ENCODE measurements at regions not wholly inside any gene's neighbourhood (a gene's known extent, or its start where the extent isn't known, plus 50 kb on each side); places are given as distances from the start of the nearest gene placed in this dataset.

DNA sequence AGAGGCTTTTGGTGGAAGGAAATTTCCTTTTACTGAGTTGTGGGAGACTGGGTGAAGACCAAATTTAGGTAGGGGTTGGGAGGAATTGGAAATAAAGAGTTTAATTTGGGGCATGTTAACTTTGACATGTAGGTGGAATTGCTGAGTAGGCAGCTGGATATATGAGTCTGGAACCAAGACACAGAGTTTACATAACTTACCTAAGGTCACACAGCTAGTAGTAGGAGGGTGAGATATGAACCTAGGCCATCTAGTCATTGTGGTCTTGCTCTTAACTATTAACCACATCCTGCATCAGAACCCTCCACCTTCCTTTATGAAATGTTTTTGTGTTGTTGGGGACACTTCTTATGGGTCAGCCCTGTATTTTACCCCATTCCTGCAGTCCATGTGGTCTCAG, 113.1 kb downstream of the ICOS start:
- DNase-seq: peak; percentile 8

DNA sequence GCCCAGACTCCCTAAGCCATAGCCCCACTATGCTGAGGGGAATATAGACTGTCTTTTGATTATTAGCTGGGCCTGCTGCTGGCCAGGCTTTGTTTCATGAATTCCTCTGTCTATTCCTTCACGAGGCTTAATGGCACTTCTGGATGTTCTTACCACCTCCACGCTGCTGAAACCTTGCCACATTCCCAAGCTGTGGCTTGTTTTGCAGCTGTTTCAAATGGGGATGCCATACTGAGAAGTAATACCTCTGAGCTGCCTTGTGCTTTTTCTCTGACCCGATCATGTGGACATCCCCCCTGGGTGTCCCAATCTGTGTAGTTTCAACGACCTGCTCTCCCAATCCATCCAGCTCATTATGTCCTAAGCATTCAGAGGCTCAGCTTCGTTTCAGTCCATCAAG, 114.1 kb downstream of the ICOS start:
- no peak for DNase-seq

DNA sequence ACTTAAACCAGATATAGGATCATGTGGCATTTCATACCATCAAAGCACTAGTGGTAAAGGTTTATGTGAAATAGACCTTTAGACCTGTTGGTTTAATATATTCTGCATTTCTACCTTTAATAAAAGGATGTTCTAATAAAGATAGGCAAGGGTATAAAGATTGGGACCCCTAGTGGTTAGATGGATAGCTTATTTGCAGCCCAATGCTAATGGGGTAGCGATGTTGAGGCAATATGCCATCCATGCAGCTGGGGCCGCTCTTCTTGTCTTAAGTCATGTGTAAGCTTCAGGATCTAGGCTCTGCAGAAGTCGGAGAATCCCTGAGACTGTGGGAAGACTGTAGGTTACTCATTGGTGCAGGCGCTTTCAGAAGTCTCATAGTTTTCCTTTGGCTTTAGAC, 114.9 kb downstream of the ICOS start:
- peak; percentile 39 for DNase-seq

DNA sequence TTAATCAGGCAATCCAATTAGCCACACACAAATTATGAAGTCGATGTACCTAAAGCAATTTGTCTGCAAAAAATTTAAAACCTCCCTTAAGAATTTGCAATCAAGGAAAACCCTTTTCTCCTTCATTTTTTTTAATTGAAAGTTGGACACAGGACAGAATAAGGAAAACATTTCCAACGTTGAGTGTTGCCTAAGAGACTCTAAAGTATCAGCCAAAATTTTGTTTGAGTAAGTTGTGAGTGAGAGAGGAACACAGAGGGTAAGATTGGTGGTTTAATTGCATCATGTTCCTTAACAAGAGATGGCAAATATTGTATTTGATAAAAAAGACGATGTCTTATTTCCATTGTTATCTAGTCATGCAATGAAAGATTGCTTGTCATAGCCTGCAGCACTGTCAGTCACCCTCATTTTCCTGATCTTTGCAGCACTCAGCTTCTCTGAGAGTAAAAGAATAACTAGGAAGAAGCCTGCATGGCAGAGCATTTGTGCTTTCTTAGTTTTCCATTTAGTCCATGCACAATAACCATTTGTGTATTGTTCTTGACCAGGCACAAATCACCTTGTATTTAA, 115.5 kb downstream of the ICOS start:
- no peak for DNase-seq

DNA sequence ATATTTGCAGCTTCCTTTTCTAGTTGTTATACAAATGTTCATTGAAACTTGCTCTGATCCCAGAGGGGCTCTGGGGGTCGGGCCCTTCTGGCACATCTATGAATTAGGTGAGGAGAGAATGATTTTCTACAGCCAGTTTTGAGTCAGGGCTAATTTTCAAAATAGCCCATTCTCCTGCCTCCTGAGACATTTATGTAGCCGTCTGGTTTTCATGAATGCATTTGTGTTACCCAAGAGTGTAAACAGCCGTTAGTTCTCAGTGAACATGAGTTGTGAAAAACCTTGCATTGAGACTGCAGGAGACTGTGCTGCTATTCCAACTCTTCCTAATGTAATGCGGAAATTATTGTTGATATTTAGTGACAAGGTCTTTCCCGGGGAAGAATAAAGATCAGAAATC, 122.5 kb downstream of the ICOS start:
- no peak for DNase-seq

DNA sequence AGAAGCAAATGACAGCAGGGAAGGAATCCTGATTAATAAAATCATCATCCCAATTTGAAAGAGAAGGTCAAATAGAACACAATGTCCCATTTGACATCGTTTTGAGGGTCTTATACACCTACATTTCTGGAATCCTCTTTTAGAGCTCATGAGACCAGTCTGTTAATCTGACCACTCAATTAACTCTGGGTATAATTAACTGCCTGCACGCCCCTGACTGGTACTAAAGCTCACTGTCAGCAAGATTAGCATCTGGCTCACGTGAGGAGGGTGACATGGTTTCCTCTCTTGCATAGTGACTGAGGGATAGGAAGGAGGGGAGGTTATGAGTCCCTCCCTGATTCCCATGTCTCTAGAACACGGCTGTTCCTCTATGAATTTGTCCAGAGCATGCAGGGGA, 124.3 kb downstream of the ICOS start:
- DNase-seq: no peak

DNA sequence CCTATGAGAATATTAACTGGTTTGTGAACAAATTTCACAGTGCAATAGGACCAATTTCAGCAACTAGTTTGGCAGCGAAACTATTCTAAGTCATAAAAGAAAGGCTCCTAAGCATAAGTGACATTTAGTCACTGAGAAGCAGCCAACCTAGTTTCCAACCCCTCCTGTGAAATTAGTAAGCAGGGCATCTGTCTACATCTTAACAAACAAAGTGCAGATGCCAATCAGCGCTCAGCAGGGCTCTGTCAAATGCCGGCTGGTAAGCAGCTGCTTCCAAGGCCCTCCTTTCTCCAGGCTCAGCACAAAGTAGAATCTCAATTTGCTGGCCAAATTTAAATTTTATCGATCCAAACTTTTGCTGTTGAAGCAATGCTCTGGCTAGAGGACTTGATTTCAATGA, 124.7 kb downstream of the ICOS start:
- DNase-seq: no peak

DNA sequence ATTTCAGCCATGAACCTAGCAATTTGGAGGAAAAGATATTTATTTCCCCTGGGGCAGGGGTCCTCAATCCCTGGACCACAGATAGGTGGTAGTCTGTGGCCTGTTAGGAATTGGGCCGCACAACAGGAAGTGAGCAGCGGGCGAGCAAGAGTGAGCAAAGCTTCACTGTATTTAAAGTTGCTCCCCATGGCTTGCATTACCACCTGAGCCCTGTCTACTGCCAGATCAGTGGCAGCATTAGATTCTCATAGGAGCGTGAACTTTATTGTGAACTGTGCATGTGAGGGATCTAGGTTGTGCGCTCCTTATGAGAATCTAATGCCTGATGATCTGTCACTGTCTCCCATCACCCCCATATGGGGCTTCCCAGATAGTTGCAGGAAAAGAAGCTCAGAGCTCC, 127.6 kb downstream of the ICOS start:
- no peak for DNase-seq

DNA sequence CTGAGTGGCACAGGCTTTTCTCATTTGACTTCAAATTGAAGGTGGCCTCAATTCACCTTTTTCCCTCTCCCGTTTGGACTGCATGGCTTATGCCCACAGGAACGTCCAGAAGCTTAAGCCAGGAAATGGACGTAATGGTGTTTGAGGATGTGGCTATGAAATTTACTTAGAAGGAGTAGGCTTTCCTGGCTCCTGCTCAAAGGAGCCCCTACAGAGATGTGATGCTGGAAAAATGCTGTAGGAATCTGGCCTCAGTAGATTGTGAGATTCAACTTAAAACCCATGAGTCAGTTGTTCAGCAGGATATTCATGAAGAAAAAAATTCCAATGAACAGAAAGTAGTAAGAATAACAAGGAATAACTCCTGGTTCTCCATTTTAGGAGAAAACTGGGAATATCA, 129.0 kb downstream of the ICOS start:
- DNase-seq: no peak

DNA sequence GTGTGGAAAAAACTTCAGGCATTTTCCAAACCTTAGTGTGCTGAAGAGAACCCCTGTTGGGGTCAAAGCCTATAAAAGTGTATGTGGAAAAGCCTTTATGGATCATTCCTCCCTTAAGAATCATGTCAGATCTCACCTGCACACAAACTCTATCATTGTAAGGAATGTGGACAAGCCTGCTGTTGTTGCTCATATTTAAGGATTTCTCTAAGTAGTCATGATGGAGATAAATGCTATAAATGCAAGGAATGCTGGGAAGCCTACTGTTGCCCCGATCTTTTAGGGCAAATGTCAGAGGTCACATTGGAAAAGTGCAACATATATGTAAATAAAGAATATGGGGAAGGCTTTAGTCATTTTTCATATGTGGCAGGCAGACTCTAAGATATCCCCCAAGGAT, 129.5 kb downstream of the ICOS start:
- DNase-seq: no peak

DNA sequence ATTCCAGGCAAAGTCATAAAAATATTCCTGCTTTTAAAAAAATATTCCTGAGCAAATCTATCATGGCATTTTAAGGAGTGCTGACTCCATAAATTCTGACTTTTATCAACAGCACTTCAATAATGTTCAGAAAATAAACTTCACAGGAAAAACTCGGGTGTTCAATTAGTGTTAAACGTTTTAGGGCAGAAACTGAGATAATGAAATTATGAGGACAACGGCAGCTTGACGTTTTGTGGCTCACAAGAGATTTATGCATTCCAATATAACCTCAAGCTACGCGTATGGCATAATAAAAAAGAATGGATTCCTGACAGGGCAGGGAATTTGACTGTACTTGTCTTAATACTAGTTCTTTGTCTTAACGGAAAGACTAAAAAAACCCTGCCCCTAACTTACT, 133.2 kb downstream of the ICOS start:
- no peak for DNase-seq

DNA sequence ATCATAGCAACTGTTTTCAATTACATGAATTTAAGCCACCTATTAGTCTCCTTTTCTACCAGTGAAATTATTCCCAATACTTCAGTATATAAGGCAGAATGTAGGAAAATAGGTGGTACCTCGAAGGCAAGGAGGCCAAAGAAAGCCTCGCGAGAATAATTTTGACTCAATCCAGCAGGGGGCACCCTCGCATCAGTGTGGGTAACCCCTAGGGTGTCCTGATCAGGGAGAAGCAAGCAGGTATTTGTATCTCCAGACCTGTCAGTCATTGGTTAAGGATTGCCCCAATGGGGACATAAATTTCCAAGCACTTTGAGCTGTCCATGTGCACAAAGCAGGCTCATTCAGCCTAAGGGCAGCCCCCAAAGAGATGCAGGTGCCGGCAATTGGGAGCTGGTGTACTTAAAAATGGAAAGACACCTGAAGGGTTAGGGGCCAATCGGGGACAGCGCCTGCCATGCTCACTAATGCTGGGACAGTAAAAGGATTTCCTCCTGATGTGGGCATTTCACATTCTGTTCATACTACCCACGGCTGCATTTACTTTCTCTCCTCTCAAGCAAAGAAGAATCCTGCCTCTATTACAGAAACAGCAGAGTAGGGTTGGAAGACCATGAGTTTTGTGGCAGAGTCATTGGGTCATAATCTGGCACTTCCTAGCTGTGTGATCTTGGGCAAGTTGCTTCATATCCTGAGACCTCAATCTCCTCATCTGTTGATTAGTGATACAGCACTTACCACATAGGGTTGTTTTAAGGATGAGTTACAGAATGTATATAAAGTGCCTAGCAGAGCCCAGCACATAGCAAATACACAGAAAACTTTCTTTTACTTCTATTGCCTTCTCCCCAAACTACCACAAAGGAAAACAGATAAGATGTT, 136.1 kb downstream of the ICOS start:
- DNase-seq: peak; percentile 56

DNA sequence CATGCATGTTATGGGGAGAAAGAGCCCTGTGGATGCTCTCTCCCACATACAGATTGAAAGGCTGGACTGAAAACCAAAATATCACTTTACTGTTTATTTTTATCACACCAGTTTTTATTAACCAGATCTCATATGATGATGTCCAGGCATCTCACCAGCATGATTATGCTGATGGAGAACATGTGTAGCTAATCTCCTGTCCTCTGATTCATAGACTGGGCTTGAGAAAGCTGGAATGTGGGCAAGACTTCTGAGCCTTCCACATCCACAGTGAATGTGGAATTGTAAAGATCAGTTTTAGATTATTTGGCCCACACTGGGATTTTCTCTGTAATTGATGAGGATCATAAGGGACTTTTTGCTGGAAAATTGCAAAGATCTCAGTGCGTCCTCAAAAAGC, 137.9 kb downstream of the ICOS start:
- no peak for DNase-seq

DNA sequence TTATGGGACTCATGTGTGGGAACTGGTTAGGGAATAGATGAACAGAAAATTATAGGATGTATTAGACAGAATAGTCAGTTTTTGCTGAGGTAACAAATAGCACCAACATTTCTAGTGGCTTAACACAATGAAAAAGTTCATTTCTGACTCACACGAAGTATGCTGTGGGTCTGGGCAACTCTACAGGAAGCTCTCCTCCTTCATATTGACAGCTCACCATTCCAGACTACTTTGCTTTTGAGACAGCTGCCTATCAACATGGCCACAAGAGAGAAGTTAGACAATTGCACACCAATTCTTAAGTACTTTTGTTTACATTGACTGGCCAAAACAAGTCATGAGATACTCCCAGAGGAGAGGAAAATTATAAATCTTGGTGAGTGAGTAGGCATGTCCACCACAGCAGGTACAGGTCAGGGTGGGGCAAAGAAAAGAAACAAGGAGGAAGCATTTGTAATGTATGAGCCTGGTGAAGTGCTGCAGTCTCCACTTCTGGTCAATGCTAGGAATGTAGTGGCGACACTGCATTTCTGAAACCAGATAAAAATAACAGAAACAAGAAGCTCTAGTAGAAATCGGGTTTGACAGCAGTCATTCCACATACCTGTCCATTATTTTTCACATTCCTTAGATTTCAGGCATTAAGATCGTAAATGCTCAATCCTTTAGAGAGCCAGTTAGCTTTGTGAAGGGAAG, 141.6 kb downstream of the ICOS start:
- DNase-seq: no peak

DNA sequence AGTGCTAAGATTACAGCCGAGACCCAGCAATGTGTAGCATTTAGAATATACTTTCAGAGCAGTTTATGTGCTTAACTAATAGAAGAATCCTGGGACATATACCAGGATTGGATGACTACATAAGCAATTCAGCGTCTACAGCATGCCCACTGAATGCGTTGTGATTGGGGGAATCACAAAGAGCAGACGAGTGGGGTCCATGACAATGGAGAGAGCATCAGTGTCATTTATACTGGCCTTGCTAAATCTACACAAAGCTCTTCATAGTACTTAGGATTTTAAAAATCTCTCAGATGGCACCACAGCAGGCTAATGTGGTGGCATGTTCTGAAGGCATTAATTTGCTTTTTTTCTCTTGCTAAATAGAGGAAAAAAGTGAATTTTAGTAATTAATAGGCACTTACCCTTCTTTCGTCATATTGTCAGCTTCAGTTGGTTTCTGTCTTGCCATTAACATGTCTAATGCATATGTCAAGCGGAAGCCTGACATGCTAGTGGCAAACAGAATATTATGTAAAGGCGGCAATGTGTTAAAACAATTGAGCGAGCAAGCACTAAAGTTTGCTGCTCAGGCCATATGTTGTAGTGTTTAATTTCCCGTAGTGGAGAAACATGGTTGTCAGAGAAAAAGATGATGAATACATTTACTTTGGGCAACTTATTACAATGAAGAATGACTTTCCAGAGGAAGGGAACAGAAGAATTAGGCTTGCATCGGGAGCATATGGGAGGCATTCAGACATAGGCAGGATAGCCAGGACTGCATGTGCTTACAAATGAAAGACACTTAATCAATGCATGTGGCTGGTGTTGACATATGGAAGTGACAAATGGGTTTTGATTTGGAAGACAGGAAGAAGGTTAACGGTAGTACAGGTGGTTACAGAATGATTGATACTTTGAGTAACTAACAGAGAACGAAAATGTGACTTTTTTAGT, 145.2 kb downstream of the ICOS start:
- DNase-seq: no peak

DNA sequence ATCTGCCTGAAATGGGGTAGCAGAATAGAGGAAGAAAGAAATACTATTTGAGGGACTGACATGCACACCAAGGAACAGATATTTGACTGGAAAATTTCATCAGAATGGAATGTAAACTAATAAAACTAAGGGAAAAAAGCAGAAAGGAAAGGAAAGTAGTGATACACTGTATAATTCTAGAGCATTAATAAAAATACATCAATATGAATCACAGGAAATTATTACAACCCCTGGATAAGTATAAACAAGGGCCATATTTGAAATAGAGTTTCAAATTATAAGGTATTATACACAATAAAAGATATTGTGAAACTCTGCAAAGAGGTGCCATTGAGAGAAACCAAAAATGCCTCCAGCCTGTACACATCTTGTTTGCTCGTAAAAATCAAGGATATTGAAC, 149.6 kb downstream of the ICOS start:
- no peak for DNase-seq

DNA sequence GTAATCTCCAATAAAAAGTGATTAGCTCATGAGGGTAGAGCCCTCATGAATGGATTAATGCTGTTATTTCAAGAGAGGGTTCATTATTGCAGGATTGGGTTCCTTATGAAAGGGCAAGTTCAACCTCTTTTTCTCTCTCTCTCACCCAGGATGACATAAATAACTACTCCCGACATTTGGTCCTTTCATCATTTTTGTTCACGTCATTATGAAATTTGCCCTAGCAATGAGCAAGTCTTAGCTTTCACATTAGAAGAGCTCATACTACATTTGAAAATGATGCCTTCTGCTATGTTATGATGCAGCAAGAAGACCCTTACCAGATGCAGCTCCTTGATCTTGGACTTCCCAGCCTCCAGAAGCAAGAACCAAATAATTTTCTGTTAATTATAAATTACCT, 152.5 kb downstream of the ICOS start:
- no peak for DNase-seq

DNA sequence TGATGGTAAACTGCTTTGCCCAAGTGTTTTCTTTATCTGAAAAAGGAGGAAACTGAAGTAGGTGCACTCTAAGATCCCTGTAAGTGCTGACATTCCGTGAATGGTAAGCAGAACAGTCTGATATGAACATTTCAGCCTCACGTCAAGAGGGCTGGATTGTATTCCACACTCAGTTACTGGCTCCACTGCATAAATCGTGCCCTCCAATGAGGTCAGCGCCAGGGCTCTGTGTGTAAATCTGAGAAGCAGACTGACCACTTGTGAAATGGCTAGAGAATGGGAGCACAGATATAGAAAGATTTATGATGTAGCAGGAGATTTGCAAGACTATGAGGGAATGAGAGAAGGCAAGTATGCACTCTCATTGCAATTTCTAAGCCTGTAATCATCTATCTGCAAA, 153.0 kb downstream of the ICOS start:
- DNase-seq: no peak

DNA sequence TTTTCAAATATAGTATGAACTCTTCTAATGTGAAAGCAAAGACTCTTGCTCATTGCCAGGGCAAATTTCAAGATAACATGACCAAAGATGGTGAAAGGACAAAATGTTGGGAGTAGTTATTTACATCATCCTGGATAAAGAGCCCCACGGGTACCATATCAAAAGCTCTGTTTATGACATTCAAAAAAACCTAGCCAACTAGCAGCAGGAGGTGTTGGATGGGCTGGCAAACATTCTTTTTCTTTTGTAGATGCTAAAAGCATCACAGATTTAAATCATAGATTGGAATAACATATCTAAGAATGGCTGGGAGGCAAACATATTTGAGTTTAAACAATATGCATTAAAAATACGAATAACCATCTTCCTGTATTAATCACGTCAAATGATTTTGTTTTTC, 153.5 kb downstream of the ICOS start:
- no peak for DNase-seq

DNA sequence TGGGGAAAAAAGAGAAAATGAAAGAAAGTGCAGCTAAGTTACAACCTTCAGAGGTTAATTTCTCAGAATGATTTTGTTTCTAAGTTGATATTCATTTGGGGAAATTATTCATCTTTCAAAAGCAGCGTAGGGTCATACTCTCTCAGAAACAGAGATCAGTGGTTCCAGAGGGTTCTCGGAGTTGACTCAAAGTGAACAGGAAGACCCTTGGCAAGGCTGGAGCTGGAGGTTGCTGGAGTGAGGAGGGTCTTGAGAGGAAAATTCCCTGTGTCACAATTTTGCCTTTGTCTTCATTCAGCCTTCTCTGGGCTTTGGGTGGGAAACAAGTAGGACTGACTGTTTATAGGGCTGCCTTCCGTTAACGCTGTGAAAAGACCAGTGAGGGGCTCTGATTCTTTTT, 168.2 kb downstream of the ICOS start:
- no peak for DNase-seq

DNA sequence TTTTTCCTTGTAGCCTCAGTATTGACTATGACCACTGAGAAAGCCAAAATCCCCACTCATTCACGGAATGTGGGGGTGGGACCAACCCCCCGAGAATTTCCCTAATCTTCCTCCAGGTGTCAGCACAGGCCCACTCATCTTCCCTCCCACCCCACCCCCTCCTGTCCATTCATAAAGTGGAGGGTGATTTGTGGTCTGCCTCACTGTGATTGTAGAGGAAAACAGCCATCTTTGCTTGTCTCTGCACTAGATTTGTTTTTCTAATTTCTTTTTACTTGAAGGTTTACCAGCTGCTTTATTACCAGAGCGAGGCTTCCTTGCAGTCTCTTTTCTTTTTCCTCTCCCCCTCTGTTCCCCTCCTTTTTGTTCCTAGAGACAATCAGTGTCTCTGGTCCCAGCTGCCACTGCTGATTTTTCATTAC, 171.8 kb downstream of the ICOS start:
- DNase-seq: peak; percentile 70

DNA sequence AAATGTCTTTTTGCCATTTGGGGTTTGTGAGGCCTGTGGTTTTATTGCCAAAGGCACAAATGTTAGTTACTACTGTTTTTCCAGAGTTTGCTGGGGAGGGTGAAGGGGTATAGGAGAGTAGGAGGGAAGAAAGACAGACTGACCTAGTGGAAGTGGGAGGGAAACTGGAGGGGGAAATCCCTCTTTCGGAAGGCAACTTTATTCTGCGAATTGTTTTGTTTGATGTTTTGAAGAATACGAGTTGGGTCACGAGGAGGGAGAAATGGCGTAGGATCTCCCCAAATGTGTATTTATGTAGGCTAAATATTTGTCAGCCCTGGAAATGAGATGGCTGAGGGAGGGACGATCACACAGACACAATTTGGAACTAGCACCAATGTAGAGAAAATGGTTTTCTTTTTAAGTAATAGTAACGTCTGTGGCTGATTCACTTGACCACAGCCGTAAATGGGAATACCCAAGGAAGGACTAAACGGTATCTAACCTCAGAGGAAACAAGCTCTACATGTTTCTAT, 172.3 kb downstream of the ICOS start:
- DNase-seq: peak; percentile 25

DNA sequence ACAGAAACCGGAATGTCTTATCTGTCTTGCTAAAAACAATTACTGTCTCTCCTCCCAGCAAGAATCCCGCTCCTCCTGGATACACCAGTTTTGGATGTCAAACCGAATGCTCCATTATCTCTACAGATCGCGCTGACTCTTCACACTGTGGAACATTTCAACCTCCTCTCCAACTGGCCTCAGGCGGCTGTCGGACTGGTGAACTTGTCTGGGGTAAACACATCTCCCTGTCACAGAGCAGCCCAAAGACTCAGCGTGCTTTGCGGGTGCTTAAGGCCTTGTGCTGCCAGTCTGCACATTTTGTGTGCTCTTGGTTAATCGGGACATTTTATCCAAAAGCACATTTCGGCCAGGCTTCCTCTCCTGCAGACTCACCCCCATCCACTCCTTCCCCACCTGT, 173.1 kb downstream of the ICOS start:
- DNase-seq: no peak
